Mucosa of rectum (tissue), 2 donors: ENCODE measurements at regions not wholly inside any gene's neighbourhood (a gene's known extent, or its start where the extent isn't known, plus 50 kb on each side); places are given as distances from the start of the nearest gene placed in this dataset.

ENCODE experiments used
- H3K27ac ChIP-seq, 2 donors: one replicate each; pipeline ENCODE4 v1.7.0; 2013; ENCODE audit warnings: inconsistent platforms in 2 of 2, low read depth in 2 of 2, low read length in 2 of 2
- H3K27me3 ChIP-seq, 2 donors: one replicate each; pipeline ENCODE4 v1.7.0; 2013; ENCODE audit warnings: low read length in 2 of 2; ENCODE audit not compliant: control insufficient read depth in 2 of 2, insufficient read depth in 2 of 2
- H3K36me3 ChIP-seq, 2 donors: one replicate each; pipeline ENCODE4 v1.7.0; 2013; ENCODE audit warnings: low read length in 2 of 2; ENCODE audit not compliant: control insufficient read depth in 2 of 2, insufficient read depth in 2 of 2
- H3K4me1 ChIP-seq, 2 donors: one replicate each; pipeline ENCODE4 v1.7.0; 2013; ENCODE audit warnings: low read length in 2 of 2, mild to moderate bottlenecking in 1 of 2; ENCODE audit not compliant: control insufficient read depth in 2 of 2, insufficient read depth in 2 of 2
- H3K4me3 ChIP-seq, 2 donors: one replicate each; pipeline ENCODE4 v1.7.0; 2013; ENCODE audit warnings: low read length in 2 of 2
- H3K9ac ChIP-seq, 2 donors: one replicate each; pipeline ENCODE4 v1.7.0; 2013; ENCODE audit warnings: low read length in 2 of 2, low read depth in 1 of 2, mild to moderate bottlenecking in 1 of 2
- H3K9me3 ChIP-seq, 2 donors: one replicate each; pipeline ENCODE4 v1.7.0; 2013; ENCODE audit warnings: low read length in 2 of 2; ENCODE audit not compliant: control insufficient read depth in 2 of 2
- donor health status: healthy.
- donor health status: Normal muscosa, but diverticular disease.

DNA sequence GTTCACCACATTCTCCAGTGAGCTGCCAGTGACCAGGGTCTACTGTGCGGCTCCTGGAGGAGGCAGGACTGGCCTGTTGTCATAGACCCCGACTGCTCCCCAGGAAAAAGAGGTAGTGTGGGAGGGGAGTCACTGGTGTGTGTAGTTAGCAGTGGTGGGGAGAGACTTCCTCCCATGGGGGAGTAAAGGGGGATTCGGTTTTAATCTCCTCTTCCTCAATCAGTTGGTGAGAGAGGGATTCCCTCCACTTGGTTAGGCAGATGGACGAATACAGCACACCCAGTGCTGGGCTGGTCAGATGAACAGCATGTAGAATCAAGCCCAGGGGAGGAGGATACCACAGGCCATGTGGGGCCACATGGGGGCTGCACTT, 207.6 kb upstream of the S1PR3 start:
- Histone ChIP-seq H3K36me3 (no peaks in the 10 kb centered on the region), H3K9ac (no peak overlapping the region), H3K27me3 (no peaks in the 10 kb centered on the region), H3K4me3 (no peak overlapping the region), H3K9me3 (no peaks in the 10 kb centered on the region), H3K4me1 (no peaks in the 10 kb centered on the region), H3K27ac (no peak overlapping the region)

DNA sequence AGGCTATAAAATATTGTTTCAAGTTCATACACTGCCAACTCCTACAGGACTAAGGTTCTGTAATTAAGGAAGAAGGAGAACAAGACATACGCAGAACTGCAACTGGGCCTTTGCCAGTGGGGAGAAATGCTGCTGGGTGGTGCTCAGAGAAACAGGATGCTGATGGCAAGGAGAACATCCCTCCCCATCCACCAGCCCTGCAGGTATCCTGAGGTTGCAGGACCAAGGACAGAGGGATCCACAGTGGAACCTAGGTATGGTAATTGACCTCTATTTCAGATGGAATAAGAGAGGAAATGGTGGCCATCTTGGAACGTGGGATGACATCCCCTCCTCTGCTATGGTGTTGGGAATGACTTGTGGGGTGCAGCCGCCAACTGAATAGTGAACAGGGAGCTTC, 206.3 kb upstream of the S1PR3 start:
- no peaks in the 10 kb centered on the region for H3K4me1 ChIP-seq
- no peak overlapping the region for H3K9ac ChIP-seq
- no peaks in the 10 kb centered on the region for H3K9me3 ChIP-seq
- H3K27me3 ChIP-seq = no peaks in the 10 kb centered on the region
- H3K27ac ChIP-seq = no peak overlapping the region
- no peaks in the 10 kb centered on the region for H3K36me3 ChIP-seq
- no peak overlapping the region for H3K4me3 ChIP-seq

GRCh38 chr9:88786291-88787079, 204.8 kb upstream of the S1PR3 start:
- no peak overlapping the region for H3K4me3 ChIP-seq
- H3K9ac ChIP-seq = no peak overlapping the region
- no peaks in the 10 kb centered on the region for H3K36me3 ChIP-seq
- H3K4me1 ChIP-seq = no peaks in the 10 kb centered on the region
- no peaks in the 10 kb centered on the region for H3K27me3 ChIP-seq
- H3K27ac ChIP-seq = no peak overlapping the region
- no peaks in the 10 kb centered on the region for H3K9me3 ChIP-seq

GRCh38 chr9:88789785-88790184, 201.5 kb upstream of the S1PR3 start:
- Histone ChIP-seq H3K4me3 (no peak overlapping the region), H3K27ac (no peak overlapping the region), H3K4me1 (no peaks in the 10 kb centered on the region), H3K36me3 (no peaks in the 10 kb centered on the region), H3K9me3 (no peaks in the 10 kb centered on the region), H3K9ac (no peak overlapping the region), H3K27me3 (no peaks in the 10 kb centered on the region)

- Histone ChIP-seq H3K4me3 (no peak overlapping the region), H3K27ac (no peak overlapping the region), H3K36me3 (no peaks in the 10 kb centered on the region), H3K4me1 (no peaks in the 10 kb centered on the region), H3K9me3 (no peaks in the 10 kb centered on the region), H3K27me3 (no peaks in the 10 kb centered on the region), H3K9ac (no peak overlapping the region)
Observed at GRCh38 chr9:88791105-88791805, 200.0 kb upstream of the S1PR3 start.

DNA sequence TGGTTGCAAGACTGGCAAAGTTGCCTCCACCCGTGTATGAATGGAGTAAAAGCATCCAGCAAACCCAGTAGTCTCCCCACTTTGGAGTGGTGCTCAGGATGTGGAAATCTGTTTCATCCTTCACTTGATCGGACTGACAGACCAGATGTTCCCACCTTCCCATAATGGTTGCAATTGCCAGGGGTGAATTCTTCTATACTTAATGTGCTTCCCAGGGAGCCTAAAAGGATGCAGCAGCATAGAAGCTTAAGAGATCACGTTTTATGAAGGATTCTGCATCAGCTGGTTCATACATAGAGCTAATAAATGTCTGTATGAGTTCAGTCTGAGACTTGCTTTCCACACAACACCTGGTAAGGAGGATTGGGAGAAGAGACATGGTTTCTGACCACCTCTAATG, 198.8 kb upstream of the S1PR3 start:
- Histone ChIP-seq H3K27ac (no peak overlapping the region), H3K9me3 (no peaks in the 10 kb centered on the region), H3K36me3 (no peaks in the 10 kb centered on the region), H3K9ac (no peak overlapping the region), H3K4me3 (no peak overlapping the region), H3K27me3 (no peaks in the 10 kb centered on the region), H3K4me1 (no peaks in the 10 kb centered on the region)

DNA sequence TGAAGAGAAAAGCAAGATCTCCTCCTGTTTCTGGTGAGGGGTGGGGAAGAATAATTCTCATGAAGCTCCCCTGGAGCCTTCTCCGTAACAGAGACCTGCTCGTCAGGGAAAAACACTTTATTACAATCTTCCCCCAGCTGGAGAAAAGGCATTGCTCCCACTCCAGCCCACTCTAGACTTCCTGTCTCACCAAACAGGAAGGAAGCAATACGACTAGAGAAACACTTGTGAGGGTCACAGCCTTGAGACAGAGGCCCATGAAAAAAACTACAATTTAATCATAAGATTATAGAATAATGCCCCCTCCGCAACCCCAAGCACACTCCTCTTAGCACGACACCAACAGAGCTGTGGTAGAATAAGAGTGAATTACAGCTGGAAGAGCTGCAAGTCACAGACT, 197.2 kb upstream of the S1PR3 start:
- Histone ChIP-seq H3K27me3 (no peaks in the 10 kb centered on the region), H3K9me3 (no peaks in the 10 kb centered on the region), H3K4me1 (no peaks in the 10 kb centered on the region), H3K4me3 (no peak overlapping the region), H3K9ac (no peak overlapping the region), H3K27ac (no peak overlapping the region), H3K36me3 (no peaks in the 10 kb centered on the region)

GRCh38 chr9:88796947-88797346, 194.3 kb upstream of the S1PR3 start:
- Histone ChIP-seq H3K9me3 (no peaks in the 10 kb centered on the region), H3K4me1 (no peaks in the 10 kb centered on the region), H3K9ac (no peak overlapping the region), H3K36me3 (no peaks in the 10 kb centered on the region), H3K27me3 (no peaks in the 10 kb centered on the region), H3K4me3 (no peak overlapping the region), H3K27ac (no peak overlapping the region)

- Histone ChIP-seq H3K4me3 (no peak overlapping the region), H3K4me1 (no peaks in the 10 kb centered on the region), H3K27ac (no peak overlapping the region), H3K27me3 (no peaks in the 10 kb centered on the region), H3K9me3 (no peaks in the 10 kb centered on the region), H3K9ac (no peak overlapping the region), H3K36me3 (no peaks in the 10 kb centered on the region)
Observed at GRCh38 chr9:88798476-88798875, 192.8 kb upstream of the S1PR3 start.

GRCh38 chr9:88799541-88800328, 191.5 kb upstream of the S1PR3 start:
- Histone ChIP-seq H3K27me3 (no peaks in the 10 kb centered on the region), H3K9ac (no peak overlapping the region)

More at GRCh38 chr9:88799541-88800328, 191.5 kb upstream of the S1PR3 start:
- Histone ChIP-seq H3K9me3 (no peaks in the 10 kb centered on the region), H3K4me3 (no peak overlapping the region), H3K27ac (no peak overlapping the region), H3K36me3 (no peaks in the 10 kb centered on the region), H3K4me1 (no peaks in the 10 kb centered on the region)
